OCI-LY3 (cell line): ENCODE measurements at regions not wholly inside any gene's neighbourhood (a gene's known extent, or its start where the extent isn't known, plus 50 kb on each side); places are given as distances from the start of the nearest gene placed in this dataset.

ENCODE experiments used
- EZH2phosphoT487 ChIP-seq: fragments of 200-600 bp; shearing (Covaris generic); IDR thresholded peaks from 2 replicates; pipeline ENCODE4 v1.6.1; 2018; ENCODE audit warnings: antibody characterized with exemption, mixed run types, low read depth
- TF ChIP-seq, protein P1 (sequence below): fragments of 200-600, 300-600 bp; sonication (generic); IDR thresholded peaks from 2 replicates; pipeline ENCODE4 v1.5.1; 2014; ENCODE audit warnings: antibody characterized with exemption, low read length, low read depth

DNA sequence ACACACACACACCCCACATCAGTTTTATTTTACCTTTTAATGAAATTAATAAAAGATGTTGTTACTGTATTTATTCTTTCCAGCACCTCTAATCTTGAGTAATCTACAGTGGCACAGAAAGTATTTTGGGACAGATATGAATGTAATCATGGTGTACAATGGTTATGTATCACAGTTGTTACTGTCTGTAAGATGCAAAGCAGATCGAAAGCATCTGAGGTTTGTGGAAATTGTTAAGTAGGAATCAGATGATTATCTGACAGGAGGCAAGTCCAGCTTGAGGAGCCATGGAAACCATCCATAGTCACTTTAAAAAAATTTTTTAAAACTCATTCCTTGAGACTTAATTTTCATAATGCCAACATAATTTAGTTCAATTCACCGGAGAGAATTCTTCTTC is 636.3 kb upstream of the MARCKS start:
- TF ChIP-seq, protein P1, sequence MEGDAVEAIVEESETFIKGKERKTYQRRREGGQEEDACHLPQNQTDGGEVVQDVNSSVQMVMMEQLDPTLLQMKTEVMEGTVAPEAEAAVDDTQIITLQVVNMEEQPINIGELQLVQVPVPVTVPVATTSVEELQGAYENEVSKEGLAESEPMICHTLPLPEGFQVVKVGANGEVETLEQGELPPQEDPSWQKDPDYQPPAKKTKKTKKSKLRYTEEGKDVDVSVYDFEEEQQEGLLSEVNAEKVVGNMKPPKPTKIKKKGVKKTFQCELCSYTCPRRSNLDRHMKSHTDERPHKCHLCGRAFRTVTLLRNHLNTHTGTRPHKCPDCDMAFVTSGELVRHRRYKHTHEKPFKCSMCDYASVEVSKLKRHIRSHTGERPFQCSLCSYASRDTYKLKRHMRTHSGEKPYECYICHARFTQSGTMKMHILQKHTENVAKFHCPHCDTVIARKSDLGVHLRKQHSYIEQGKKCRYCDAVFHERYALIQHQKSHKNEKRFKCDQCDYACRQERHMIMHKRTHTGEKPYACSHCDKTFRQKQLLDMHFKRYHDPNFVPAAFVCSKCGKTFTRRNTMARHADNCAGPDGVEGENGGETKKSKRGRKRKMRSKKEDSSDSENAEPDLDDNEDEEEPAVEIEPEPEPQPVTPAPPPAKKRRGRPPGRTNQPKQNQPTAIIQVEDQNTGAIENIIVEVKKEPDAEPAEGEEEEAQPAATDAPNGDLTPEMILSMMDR, result no peak
- TF ChIP-seq EZH2phosphoT487, result no peak
